GM12878 (cell line): ENCODE measurements at regions not wholly inside any gene's neighbourhood (a gene's known extent, or its start where the extent isn't known, plus 50 kb on each side); places are given as distances from the start of the nearest gene placed in this dataset.

ENCODE experiments used
- CUX1 ChIP-seq: IDR thresholded peaks from 2 replicates; pipeline ENCODE4 v1.6.1; 2012; ENCODE audit warnings: improper control_type of control experiment, low read depth, low read length; ENCODE audit not compliant: insufficient replicate concordance
- NR2F1 ChIP-seq: fragments of 450-650 bp; conservative IDR thresholded peaks from 2 replicates; pipeline ENCODE4 v1.6.1; 2017; ENCODE audit warnings: mild to moderate bottlenecking
- ZBTB11 ChIP-seq: fragments of 450-650 bp; formaldehyde crosslinking; IDR thresholded peaks from 2 replicates; pipeline ENCODE4 v1.5.0; 2022; ENCODE audit warnings: mild to moderate bottlenecking, missing genetic modification characterization
- ZNF592 ChIP-seq: fragments of 450-650 bp; IDR thresholded peaks from 2 replicates; pipeline ENCODE4 v1.6.1; 2017; ENCODE audit warnings: mild to moderate bottlenecking, moderate library complexity

GRCh38 chr1:234718496-234719453 lies 108.8 kb upstream of the IRF2BP2 start (continued):
- TF ChIP-seq CUX1, result no peak
- no peak for TF ChIP-seq ZNF592
- no peak for TF ChIP-seq ZBTB11 (CRISPR knock-in tag)
- no peak for TF ChIP-seq NR2F1
